GM19239 (cell line): ENCODE measurements at regions not wholly inside any gene's neighbourhood (a gene's known extent, or its start where the extent isn't known, plus 50 kb on each side); places are given as distances from the start of the nearest gene placed in this dataset.
A peak's percentile ranks its signal among the peaks of the same experiment; 100 is the strongest.

Experiments
- DNase-seq: peaks from one replicate; pipeline ENCODE4 v3.0.0; 2011; ENCODE audit warnings: low spot score; ENCODE audit not compliant: insufficient read length
- FAIRE-seq: peaks from 2 replicates; lab custom pipeline; 2011; peaks lifted over from hg19 to GRCh38; lab: Jason Lieb, UNC

GRCh38 chr13:95492044-95492801 lies 60.3 kb upstream of the CLDN10 start:
- DNase-seq (no peak), FAIRE-seq (no peak)

DNA sequence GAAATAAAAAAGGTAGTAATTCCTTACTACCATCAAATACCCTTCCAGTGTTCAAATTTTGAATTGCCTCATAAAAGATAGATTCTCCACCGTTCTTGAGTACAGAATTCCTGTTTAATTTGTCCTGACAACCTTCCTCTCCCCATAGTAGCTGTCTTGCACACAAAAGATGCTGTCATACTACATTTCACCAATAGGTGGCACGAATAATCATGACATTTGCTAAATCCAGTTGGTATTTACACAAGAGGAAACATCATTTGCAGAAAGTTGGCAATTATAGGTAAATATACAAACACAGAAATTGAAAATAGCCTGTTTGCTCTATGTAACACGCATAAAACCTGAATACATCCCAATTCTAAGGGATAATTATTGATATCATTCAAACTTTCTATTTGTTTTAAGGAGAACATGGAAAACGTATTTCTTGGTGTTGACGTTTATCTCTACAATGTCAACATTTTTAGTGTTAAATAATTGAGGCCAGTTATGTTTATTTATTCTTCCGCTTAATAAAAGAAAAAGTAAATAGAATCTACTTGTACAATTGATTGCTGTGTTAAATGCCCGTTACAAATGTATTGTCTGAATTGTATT lies 58.3 kb upstream of the CLDN10 start:
- FAIRE-seq (peak; percentile 84), DNase-seq (peak; percentile 27)

GRCh38 chr13:95496485-95496884 lies 56.0 kb upstream of the CLDN10 start:
- FAIRE-seq (no peak), DNase-seq (no peak)

GRCh38 chr13:95497381-95497807 lies 55.1 kb upstream of the CLDN10 start:
- DNase-seq (no peak), FAIRE-seq (no peak)

GRCh38 chr13:95498886-95499285 lies 53.6 kb upstream of the CLDN10 start:
- FAIRE-seq = no peak
- DNase-seq = no peak

- DNase-seq = no peak
- no peak for FAIRE-seq
Observed at GRCh38 chr13:95499811-95500712, 52.5 kb upstream of the CLDN10 start.

- FAIRE-seq (no peak), DNase-seq (no peak)
Observed at GRCh38 chr13:95502216-95502615, 50.3 kb upstream of the CLDN10 start.
